ENCODE measurements at regions not wholly inside any gene's neighbourhood (a gene's known extent, or its start where the extent isn't known, plus 50 kb on each side); places are given as distances from the start of the nearest gene placed in this dataset.

- no peak for TF ChIP-seq CTCF (IDR thresholded peaks at IDR 0.05; ENCODE audit: extremely low read depth, missing control alignments)
- no peak for DNase-seq (ENCODE audit: low spot score)
Observed at GRCh38 chr3:127449486-127450212, 140.9 kb downstream of the TPRA1 start.

- DNase-seq (ENCODE audit: low spot score), result no peak
- TF ChIP-seq CTCF (IDR thresholded peaks at IDR 0.05; ENCODE audit: extremely low read depth, missing control alignments), result no peak
Observed at GRCh38 chr3:127448671-127449070, 141.9 kb downstream of the TPRA1 start.

- TF ChIP-seq CTCF (IDR thresholded peaks at IDR 0.05; ENCODE audit: extremely low read depth, missing control alignments), result no peak
- DNase-seq (ENCODE audit: low spot score), result no peak
Observed at GRCh38 chr3:127448161-127448561, 142.4 kb downstream of the TPRA1 start.

GRCh38 chr3:127446756-127447155, 143.8 kb downstream of the TPRA1 start:
- no peak for TF ChIP-seq CTCF (IDR thresholded peaks at IDR 0.05; ENCODE audit: extremely low read depth, missing control alignments)

GRCh38 chr3:127445581-127446343, 144.8 kb downstream of the TPRA1 start:
- DNase-seq (ENCODE audit: low spot score), result no peak
- TF ChIP-seq CTCF (IDR thresholded peaks at IDR 0.05; ENCODE audit: extremely low read depth, missing control alignments), result no peak

More at GRCh38 chr3:127446756-127447155, 143.8 kb downstream of the TPRA1 start:
- no peak for DNase-seq (ENCODE audit: low spot score)

GRCh38 chr3:127444761-127445160, 145.8 kb downstream of the TPRA1 start:
- TF ChIP-seq CTCF (IDR thresholded peaks at IDR 0.05; ENCODE audit: extremely low read depth, missing control alignments), result no peak
- DNase-seq (ENCODE audit: low spot score), result no peak

Measured in GM20000 (cell line).